ENCODE measurements at regions not wholly inside any gene's neighbourhood (a gene's known extent, or its start where the extent isn't known, plus 50 kb on each side); places are given as distances from the start of the nearest gene placed in this dataset.

DNA sequence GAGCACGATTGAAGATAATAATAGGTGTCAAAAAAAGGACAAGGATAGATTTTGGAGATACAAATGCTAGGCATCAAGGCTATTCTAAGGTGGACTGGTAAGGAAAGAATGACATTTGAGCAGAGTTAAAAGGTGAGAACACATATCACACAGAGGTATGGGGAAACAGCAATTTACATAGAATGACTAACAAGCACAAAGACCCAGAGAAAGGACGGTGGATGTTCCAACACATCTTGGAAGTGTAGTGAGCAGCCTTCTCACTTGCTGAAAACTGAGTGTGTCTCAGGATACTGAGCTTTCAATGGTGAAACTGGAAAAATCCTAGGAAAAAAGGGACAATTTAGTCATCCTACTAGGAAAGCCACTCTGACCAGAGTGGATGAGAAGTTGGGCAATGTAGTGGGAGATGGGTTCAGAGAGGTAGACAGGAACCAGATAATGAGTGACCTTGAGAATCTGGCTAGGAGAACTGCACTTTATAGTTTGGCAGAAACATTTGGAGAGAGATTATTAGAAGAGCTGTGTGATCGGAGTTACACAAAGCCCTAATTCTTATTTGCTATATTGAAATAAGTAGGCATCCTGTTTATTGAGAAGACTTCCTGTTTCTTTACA, 706.0 kb downstream of the KCNA4 start:
- no peak for DNase-seq (ENCODE audit: low read depth)

DNA sequence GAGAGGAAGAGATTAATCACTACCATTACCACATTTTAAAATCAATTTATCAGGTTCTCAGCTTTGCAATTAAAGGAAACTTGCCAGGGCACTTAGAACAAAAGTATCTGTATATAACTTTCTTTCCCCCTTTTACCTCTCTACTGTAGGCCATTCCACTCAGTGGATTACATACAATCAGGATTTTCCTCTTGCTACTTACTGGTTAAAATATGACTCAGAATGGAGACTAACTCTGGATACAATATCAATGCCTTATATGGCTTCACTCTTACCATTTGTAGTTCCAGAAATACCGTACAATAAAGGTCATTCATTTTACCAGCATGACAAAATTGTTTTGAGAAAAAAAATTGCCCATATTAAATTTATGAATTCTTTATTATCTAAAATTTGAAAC, 706.8 kb downstream of the KCNA4 start:
- DNase-seq (ENCODE audit: low read depth), result no peak

DNA sequence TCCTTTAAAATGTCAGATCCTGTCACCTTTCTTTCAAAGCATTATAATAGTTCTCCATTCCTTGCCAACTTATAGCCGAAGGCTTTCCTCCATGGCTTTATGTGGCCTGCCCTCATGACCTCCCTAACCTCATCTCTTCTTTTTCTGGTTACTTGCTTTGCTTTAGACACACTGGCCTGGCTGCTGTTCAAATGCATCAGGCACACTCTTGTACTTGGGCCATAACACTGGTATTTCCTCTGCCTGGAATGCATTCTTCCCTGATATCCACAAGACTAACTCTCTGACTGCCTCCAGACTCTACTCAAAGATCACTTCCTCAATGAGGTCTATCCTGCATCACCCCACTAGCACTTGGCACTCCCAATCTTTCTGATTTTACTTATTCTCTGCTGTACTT, 710.3 kb downstream of the KCNA4 start:
- no peak for DNase-seq (ENCODE audit: low read depth)

DNA sequence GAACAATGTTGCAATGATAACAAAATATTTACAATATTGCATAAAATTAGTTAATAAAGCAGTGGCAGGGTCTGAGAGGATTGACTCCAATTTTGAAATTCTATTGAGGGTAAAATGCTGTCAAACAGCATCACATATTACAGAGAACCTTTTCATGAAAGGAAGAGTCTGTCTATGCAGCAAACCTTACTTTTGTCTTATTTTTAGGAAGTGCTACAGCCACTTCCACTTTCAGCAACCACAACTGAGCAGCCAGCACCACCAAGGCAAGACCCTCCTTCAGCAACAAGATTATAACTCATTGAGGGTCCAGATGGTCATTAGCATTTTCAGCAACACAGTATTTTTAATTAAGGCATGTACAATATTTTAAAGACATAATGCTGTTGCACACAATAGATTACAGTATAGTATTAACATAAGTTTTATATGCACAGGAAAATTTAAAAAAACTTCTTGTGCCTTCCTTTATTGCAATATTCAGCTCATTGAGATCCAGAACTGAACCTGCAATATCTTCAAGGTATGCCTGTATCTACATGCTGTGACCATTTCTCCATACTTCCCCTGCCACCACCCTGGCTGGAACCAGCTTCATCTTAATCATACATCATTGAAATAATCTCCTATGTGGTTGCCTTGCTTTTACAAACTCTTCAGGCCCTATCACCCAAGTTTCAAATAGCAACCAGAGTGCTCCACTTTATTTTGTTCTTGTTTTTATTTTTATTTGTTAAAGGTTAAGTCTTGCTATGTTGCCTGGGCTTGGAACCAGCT, 711.2 kb downstream of the KCNA4 start:
- DNase-seq (ENCODE audit: low read depth), result no peak

DNA sequence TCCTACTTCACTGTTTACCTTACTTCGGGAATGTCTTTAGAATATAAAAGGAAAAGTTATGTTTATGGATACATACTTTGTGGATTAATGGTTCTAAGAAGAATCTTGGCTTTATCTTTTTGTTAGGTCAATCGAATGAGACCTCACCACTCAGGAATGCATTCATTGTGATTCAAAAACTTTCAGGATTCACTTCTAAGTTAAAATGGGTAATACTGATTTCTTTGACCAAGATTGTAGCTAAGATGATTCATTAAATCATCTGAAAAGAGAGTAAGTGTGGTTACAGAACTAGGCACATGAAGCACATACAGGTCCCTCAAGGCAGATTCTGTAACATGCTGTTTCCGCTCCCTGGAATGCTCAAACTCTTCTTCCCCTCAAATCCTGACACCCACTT, 716.4 kb downstream of the KCNA4 start:
- no peak for DNase-seq (ENCODE audit: low read depth)

DNA sequence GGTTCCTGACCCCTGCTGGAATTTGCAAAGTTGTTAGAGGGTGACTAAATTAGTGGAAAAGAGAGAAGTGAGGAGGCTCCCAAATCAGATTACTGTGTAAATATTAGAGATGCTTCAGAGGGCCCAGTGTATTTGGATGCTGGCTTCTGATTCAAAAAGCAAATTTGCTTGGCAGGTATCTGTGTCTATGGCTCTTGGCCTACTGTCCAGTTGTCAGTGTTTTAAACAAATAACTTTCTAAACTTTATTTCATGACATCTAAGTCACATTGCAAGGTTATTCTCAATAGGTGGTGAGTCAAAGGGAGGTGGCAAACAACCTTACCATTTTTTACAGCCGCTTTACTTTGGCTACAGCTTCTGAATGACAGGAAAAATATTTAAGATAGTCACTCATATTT, 720.1 kb downstream of the KCNA4 start:
- no peak for DNase-seq (ENCODE audit: low read depth)

DNA sequence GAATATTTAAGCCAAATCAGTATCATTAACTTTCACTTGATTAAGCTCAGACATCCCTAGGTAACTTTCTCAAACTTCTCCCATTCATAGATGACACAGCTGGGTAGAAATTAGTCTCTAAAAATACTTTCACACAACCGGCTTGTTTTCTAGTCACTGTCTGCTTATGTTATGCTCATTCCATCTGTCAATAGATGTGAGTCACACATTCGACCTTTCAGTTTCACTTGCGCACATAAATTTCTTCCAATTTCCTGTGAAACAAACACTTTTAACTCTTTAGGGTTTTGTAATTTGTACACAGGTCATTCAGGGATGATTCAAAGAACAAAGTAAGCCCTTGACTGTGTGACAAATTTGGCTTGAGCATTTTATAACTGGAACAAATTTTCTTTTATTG, 723.0 kb downstream of the KCNA4 start:
- no peak for DNase-seq (ENCODE audit: low read depth)

DNA sequence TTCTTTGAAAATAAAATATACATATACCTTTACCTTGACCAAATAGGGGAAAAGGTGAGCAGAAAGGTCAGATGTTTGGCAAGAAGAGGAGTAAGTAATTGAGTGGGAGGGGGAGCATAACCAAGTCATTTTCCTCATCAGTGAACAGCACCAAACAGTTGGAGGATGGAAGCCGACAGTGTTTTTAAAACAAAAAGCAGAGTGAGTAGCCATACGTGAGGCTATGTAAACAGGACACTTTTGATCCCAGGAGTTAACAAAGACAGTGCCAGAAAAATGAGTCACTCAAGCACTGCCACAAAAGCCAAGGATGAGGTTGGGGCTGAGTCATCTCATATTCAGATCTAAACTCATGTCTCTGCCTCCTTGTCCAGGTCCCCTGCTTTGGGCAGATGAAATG, 734.7 kb downstream of the KCNA4 start:
- no peak for DNase-seq (ENCODE audit: low read depth)

DNA sequence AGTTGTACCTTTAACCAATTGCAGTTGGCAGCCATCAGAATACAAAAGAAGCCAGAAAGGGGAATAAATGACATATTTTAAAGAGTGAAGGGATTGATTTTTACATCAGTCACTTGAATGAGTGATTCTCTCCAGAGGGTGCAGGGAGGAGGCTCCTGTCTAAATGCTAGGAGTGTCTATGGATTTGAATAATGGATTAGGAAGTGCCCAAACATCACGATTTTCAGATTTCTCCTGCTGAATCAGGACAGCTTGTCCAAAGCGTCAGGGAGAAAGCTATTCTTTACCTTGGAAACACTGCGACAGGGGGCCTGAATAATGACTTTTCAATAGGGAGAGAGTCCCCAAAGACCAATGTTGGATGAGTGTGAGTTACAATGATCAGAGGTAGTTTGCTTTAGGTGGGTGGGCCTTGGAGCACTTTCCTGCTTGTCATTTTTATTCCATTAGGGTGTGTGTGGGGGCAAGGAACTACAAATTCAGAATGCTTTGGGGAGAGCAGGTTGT, 735.5 kb downstream of the KCNA4 start:
- DNase-seq (ENCODE audit: low read depth), result no peak

DNA sequence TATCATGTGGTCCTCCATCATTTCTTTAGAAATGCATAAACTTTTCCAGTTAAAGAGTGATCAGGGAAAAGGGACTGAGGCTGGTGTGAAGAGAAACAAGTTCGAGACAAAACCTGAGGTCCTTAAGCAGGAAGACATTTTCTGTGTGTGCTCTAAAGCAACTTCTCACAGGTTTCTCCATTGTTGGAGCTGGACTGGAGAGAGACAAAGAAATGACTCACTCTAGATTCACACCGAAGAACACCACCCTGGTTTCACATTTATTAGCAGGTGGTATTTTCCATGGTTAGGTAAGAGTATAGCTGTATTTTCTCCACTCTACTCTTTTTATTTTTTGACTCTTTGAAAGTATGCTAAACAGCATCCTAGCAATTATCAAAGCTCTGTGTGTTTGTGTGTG, 736.4 kb downstream of the KCNA4 start:
- no peak for DNase-seq (ENCODE audit: low read depth)

DNA sequence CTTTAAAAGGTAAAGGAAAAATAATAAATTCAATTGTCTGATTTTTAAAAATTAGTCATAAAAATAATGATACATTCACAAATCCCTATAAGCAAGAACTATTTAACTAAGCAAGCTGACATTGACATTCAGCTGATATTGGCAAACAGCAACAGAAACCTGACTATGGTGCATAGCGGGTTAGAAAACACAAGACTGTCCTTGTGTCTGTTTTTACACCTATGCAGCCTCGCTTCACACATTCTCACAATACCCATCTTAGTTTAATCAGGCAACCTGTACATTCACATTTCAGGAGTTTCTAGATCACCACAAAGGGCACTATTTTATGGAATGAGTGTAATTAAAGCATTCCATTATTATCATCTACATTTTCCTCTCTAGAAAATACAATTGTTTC, 737.1 kb downstream of the KCNA4 start:
- no peak for DNase-seq (ENCODE audit: low read depth)

DNA sequence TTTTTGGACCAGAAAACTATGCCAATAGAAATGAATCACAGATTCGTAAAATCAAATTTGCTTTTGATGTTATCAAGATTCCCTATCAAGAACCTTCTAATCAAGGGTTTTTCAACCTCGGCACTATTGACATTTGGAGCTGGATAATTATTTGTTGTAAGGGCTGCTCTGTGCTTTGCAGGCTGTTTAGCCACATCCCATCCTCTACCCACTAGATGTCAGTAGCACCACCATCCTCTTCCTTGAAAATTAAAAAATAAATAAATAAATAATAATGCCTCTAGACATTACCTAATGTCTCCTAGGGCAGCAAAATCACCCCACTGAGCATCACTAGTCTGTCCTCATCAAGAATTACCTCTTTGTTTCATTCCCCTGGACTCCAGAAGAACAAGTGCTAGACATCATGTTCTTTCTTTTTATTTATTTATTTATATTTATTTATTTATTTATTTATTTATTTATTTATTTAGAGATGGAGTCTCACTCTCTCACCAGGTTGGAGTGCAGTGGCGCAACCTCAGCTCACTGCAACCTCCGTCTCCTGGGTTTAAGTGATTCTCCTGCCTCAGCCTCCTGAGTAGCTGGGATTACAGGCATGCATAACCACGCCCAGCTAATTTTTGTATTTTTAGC, 744.7 kb downstream of the KCNA4 start:
- no peak for DNase-seq (ENCODE audit: low read depth)

DNA sequence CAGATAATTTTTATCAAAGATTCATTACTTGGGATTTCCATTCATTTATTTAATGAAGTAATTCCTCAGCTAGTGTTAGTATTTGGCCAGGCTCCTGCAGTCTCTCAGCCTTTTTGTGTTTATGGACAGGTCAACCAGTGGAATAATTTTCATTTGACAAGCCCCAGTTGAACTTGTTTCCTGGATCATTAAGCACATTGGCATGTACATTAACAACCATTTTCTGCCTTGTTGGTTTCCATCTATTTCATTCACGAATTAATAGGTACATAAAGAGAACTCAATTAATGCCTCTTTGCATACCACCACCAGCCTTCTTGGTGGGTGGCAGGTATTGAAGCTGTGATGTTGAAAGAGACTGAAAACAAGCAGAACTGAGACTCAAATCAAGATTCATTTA, 745.2 kb downstream of the KCNA4 start:
- no peak for DNase-seq (ENCODE audit: low read depth)

DNA sequence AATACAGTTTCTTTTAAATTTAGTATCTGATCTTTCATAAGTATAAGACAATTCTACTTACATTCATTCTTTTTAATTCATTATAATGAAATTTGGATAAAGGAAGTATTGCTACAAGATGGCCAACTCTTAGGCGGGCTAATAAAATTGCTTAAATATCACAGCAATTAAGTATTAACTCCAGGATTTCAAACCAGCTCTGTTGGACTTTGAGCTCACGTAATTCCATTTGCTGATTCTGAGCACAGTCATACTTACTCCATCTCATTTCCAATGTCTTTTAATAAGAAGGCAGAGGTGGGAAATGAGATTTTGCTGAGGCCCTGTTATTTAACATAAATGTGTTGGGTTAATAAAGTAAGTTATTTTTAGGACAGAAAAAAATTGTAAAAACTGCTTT, 748.1 kb downstream of the KCNA4 start:
- DNase-seq (ENCODE audit: low read depth), result no peak

DNA sequence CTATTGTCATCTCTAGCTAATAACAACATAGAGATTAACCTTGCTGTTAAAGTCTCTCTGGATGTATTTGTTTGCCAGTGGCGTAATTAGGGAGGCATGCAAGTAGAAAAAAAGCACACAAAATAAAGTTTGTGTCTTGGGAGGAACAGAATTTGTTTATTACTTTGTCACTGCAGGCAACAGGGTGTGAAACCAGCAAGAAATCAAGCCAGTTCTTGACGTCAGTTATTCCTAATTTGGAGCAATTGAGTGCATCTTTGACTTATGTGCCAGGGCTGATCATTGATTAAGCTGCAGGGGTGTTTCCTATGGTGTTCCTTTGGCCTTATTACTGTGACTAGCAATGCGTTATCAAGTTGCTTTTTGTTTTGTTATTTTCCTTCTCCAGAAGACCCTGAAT, 751.0 kb downstream of the KCNA4 start:
- no peak for DNase-seq (ENCODE audit: low read depth)

DNA sequence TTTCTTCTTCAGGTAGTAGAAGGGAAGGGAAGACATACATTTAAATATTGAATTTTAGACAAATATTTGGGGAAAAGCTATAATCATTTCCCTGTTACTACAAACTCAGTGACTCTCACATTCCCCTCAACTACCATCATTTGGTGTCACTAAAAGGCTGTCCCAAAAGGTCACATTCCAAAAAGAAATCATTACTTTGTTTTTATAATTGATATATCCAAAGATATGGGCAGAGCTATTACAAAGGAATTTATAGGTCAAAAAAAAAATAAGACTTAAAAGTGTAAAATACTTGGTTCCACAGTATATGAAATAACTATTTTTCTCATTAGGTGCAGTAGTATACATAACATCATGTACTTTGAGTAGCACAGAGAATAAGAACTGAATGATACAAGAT, 751.4 kb downstream of the KCNA4 start:
- DNase-seq (ENCODE audit: low read depth), result no peak

DNA sequence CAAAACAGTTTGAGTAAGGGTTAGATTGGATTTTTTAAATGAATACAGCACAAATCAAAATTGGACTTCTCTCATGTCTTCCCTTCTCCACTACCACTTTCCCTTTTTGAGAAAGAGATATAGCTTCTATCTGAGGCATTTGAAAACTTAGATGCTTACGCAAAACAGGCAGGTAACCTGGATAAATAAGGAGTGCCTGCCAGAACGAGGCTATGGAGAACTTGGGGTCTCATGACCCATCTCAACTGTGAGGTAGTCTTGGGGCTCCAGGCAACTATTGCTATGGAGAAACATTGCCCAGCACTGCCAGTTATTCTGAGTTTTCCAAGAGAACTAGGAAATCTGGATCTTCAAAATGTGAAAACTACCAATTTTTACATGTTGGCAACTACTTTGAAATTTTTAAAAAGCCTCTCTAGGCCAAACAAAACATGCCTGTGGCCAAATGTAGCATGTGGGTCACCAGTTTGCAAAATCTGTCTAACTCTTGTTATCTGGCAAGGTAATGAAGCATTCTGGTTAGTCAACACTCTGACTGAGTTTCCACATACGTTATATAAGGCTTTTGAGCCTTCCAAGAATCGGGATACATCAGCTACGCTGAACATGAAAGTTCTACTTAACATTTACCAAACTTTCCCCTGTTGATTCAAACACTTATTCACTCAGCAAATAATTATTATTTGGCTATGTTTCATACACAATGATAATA, 752.7 kb downstream of the KCNA4 start:
- no peak for DNase-seq (ENCODE audit: low read depth)

DNA sequence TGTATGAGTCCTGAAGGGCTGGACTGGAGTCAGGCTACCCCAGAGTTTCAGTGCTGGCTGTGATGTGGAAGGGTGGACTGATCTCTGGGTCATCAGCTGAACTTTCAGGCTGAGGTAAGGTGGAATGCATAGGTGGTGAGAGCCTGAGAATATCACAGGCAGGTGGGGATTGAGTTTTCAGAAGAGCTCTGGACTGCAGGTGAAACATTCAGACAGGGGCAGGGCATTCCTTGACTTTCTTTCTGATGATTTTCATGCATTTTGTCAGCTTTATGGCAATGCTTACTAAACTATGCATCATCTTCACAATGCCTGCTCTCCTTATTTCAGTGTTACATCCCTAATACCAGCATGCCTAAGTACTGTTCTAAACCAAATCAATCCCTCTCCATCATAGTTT, 755.0 kb downstream of the KCNA4 start:
- DNase-seq (ENCODE audit: low read depth), result no peak

DNA sequence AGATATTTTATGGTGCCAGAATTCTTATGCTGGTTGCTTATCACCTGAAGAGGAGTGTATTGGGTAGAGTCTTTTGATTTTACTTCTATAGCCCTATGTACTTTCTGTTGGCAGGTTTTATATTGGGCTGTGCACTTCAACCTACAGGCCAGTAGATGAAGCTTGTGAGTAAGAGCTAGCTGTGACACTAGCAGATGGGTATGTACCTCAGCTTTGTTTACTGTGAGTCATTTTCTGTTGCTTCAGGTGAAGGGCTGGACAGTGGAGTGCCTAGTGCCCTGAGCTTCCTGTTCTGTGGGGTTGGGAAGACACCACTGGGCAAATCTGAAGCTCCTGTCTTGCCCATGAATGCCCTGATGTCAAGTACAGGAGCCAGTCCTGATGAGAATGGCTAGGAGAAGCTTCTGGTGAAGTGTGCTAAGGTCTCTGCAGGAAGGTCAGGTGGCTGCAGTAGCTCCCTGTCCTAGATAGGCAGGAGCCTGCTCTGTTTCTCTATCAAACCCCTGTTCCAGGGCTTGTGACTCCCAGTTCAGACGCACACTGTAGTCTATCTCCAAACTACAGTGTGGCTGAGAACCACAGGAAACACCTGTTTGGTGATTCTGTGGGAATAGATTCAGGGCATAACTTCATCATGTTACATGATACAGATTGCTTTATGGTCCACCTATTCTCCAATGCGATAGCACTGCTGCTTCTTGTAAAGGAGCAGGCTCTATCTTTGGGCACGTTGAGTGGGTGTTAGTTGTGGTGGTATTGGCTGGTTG, 755.7 kb downstream of the KCNA4 start:
- DNase-seq (ENCODE audit: low read depth), result no peak

DNA sequence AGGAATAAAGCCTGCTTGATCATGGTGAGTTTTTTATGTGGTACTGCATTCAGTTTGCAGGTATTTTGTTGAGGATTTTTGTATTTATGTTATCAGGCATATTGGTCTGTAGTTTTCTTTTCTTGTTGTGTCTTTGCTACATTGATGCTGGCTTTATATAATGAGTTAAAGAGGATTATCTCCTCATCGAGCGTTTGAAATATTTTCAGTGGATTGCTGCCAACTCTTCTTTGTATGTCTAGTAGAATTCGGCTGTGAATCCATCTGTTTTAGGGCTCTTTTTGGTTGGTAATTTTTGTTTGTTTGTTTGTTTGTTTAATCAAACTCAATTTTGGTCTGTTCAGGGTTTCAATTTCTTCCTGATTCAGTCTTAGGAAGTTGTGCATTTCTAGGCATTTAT, 758.4 kb downstream of the KCNA4 start:
- DNase-seq (ENCODE audit: low read depth), result no peak

DNA sequence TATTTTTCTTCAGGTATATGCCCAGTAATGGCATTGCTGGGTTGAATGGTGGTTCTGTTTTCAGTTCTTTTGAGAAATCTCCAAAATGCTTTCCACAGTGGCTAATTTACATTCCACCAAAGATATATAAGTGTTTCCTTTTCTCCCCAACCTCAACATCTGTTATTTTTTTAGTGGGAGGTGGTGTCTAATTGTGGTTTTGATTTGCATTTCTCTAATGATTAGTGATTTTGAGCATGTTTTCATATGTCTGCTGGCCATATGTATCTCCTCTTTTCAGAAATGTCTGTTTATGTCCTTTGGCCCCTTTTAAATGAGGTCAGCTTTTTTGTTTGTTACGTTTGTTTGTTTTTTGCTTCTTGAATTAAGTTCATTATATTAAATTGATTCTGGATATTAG, 760.2 kb downstream of the KCNA4 start:
- no peak for DNase-seq (ENCODE audit: low read depth)

DNA sequence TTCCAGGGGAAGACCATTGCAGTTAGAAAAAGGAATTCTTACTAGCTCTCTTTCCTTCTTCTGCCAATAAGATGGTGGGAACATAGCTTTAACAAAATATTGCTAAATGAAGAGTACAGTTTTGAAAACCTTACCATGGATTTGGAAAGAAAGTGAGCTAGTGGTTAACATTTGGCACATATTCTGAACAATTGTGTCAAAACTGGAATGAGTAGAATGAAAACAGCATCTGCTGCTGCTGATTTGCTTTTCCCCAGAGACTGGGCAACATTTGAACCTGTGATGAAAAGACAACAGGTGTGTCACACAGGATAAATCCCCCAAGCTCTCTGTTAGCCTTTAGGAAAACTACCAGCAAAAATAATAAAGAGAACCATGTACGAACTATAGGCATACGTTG, 761.4 kb downstream of the KCNA4 start:
- DNase-seq (ENCODE audit: low read depth), result no peak

All from forelimb muscle (tissue), 1 donor.